GM12873 (cell line): ENCODE measurements at regions not wholly inside any gene's neighbourhood (a gene's known extent, or its start where the extent isn't known, plus 50 kb on each side); places are given as distances from the start of the nearest gene placed in this dataset.

Experiments used
- TF ChIP-seq, protein P1 (sequence below): IDR thresholded peaks from 2 replicates; pipeline ENCODE4 v1.5.1; 2012; ENCODE audit warnings: low read depth, mild to moderate bottlenecking, moderate library complexity, low read length, control low read depth; ENCODE audit not compliant: insufficient read depth; ENCODE audit errors: missing control alignments

DNA sequence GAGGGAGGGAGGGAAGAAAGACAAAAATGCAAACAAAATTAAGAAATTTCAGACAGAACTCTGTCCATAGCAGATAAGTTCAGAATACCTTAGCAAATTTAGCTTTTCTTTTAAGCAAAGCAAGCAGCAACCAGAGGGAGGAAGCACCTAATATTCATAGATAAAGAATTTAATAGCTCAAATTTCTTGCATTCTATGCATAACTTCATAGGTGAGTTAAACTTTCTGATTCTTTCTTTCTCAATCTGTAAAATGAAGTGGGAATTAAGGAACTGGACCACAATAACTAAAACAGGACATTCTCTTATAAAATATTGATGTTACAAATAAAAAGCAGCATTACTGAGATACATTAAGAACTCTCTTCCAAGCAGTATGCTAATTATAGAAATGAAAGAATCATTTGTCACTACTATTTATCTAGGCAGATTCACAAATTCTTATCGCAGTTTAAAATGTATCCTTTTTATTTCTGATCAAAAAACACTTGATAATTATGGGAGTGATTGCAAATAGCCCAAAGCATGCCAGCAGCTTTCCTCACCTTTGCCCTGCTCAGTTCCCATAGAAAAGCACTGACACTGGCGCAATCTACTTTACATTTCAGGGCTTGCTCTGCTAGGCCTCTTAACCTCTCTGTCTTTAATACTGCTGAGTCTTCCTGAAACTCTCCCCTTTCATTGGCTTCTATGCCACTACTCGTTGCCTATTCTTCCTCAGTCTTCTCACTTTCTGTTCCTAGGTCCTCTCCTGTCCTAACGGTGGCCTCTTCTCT, 341.8 kb downstream of the PIK3R1 start:
- TF ChIP-seq, protein P1, sequence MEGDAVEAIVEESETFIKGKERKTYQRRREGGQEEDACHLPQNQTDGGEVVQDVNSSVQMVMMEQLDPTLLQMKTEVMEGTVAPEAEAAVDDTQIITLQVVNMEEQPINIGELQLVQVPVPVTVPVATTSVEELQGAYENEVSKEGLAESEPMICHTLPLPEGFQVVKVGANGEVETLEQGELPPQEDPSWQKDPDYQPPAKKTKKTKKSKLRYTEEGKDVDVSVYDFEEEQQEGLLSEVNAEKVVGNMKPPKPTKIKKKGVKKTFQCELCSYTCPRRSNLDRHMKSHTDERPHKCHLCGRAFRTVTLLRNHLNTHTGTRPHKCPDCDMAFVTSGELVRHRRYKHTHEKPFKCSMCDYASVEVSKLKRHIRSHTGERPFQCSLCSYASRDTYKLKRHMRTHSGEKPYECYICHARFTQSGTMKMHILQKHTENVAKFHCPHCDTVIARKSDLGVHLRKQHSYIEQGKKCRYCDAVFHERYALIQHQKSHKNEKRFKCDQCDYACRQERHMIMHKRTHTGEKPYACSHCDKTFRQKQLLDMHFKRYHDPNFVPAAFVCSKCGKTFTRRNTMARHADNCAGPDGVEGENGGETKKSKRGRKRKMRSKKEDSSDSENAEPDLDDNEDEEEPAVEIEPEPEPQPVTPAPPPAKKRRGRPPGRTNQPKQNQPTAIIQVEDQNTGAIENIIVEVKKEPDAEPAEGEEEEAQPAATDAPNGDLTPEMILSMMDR: no peak

DNA sequence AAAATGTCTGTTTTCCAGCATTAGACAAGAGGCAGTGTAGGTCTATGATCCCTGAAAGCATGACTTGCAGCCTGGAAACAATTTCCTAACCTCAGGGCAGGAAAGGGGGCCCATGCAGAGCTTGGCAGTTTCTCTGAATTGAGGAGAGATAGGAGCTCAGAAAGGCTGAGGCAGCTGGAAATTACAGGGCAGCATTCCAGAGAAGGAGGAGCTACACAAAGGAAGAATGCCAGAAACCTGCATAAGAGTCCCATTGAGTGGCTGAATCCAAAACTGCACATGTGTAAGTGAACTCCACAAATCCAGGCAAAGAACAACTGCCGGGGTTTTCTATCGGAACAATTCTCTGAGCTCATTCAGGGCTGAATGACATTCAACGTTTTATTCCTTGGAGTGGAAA, 346.8 kb downstream of the PIK3R1 start:
- TF ChIP-seq, protein P1: no peak

DNA sequence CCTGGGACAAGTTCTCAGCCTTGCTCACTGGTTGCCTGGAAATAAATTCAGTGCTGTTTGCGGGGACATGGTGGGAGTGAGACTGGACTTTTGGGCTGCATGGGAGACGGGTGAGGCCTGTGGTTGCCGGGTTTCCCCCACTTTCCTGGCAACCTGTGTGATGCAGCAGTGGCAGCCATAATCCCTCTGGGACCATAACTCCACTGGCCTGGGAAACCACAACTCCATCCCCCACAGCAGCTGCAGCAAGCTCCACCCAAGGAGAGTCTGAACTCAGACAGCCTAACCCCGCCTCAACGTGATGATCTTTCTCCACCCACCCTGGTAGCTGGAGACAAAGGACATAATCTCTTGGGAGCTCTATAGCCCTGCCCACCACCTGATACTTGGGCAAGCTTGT, 349.9 kb downstream of the PIK3R1 start:
- TF ChIP-seq, protein P1: no peak

DNA sequence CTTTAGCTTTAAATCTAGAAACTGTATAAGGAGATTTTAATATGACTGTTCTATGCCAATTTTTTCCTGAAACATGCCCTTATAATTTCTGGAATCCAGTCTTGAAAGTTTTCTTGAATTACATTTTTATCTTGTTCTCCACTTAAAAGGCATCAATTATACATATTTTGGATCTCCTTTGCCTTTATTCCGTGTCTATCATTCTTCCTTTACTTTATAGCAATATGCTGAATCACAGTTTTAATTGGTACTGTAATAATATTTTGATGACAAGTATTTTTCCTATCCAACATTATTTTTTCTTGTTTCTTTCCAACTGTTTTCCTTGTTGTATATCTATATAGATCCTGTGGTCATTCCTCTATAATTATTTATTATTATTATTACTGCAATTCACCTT, 361.2 kb downstream of the PIK3R1 start:
- TF ChIP-seq, protein P1: no peak

DNA sequence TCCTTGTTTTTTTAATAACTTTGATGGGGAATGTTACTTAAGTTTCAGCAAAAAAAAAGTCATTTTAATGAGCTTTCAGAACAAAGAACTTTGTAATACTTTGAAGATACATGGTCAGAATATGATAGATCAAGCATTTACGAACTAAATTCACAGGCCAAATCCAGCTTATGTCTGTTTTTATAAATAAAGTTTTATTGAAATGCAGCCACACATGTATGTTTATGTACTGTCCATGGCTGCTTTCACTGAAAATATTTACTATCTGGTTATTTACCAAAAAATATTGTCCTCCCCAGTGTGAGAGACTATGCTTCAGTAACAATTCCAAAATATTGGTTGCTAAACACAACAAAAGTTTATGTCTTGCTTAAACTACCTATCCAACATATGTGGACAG, 366.7 kb downstream of the PIK3R1 start:
- TF ChIP-seq, protein P1: no peak

DNA sequence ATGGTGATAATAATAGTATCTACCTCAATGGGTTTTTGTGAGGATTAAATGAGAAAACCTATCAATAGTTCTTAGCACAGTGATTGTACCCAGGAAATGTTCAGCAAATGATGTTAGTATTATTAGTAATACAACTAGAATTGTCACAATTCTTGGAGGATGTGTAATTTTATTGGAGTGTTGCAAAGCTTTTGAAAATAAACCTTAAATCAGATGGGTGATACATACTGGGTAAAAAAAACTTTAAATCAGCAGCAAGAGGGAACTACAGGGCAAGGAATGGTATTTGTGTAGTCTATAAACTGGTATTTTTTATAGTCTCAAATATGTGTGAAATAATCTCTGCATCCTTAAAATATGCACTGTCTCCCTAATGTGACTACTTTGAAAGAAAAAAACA, 371.6 kb downstream of the PIK3R1 start:
- TF ChIP-seq, protein P1: no peak

DNA sequence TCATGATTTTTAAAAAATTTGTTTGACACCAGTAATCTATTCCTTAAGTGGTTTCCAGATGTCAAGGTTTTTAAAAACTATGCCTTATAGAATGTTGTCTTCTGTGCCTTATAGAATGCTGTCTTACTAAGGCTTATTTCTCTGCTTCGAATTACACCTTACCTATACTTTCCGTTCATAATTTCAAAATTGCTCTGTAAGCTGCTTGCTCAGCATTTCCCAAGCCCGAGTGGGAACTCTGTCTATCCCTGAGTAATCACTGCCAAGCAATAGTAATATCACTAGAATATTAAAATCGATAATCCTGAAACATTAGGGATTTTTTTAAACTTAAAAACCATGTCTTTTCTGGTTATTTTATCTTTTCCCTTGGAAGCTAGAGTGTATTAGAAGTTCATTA, 376.3 kb downstream of the PIK3R1 start:
- TF ChIP-seq, protein P1: no peak
